Ishikawa (cell line): ENCODE measurements at regions not wholly inside any gene's neighbourhood (a gene's known extent, or its start where the extent isn't known, plus 50 kb on each side); places are given as distances from the start of the nearest gene placed in this dataset.

Experiments used
- CEBPB ChIP-seq: IDR thresholded peaks from 2 replicates; pipeline ENCODE4 v1.6.1; 2012
- CREB1 ChIP-seq: IDR thresholded peaks from 2 replicates; pipeline ENCODE4 v1.6.1; 2012; ENCODE audit warnings: low read depth
- EGR1 ChIP-seq: IDR thresholded peaks from 2 replicates; pipeline ENCODE4 v1.6.1; 2012
- EP300 ChIP-seq: IDR thresholded peaks from 2 replicates; pipeline ENCODE4 v1.6.1; 2012; ENCODE audit warnings: borderline replicate concordance
- FOXM1 ChIP-seq: IDR thresholded peaks from 2 replicates; pipeline ENCODE4 v1.6.1; 2012; ENCODE audit warnings: low read depth, borderline replicate concordance
- NFIC ChIP-seq: IDR thresholded peaks from 2 replicates; pipeline ENCODE4 v1.6.1; 2012
- RAD21 ChIP-seq: IDR thresholded peaks from 2 replicates; pipeline ENCODE4 v1.6.1; 2012; ENCODE audit warnings: low read depth
- TAF1 ChIP-seq: IDR thresholded peaks from 2 replicates; pipeline ENCODE4 v1.6.1; 2012; ENCODE audit warnings: low read depth, mild to moderate bottlenecking
- TCF12 ChIP-seq: IDR thresholded peaks from 2 replicates; pipeline ENCODE4 v1.6.1; 2012; ENCODE audit warnings: low read depth
- TEAD4 ChIP-seq: IDR thresholded peaks from 2 replicates; pipeline ENCODE4 v1.6.1; 2012
- YY1 ChIP-seq: IDR thresholded peaks from 2 replicates; pipeline ENCODE4 v1.6.1; 2012; ENCODE audit warnings: low read depth
- ZBTB7A ChIP-seq: IDR thresholded peaks from 2 replicates; pipeline ENCODE4 v1.6.1; 2012; ENCODE audit warnings: low read depth
- TF ChIP-seq, protein P1 (sequence below): IDR thresholded peaks from 2 replicates; pipeline ENCODE4 v1.6.1; 2012
- TF ChIP-seq, protein P2 (sequence below): IDR thresholded peaks from 2 replicates; pipeline ENCODE4 v1.6.1; 2012; ENCODE audit warnings: low read depth, mild to moderate bottlenecking
- TF ChIP-seq, protein P3 (sequence below): IDR thresholded peaks from 2 replicates; pipeline ENCODE4 v1.6.1; 2012

DNA sequence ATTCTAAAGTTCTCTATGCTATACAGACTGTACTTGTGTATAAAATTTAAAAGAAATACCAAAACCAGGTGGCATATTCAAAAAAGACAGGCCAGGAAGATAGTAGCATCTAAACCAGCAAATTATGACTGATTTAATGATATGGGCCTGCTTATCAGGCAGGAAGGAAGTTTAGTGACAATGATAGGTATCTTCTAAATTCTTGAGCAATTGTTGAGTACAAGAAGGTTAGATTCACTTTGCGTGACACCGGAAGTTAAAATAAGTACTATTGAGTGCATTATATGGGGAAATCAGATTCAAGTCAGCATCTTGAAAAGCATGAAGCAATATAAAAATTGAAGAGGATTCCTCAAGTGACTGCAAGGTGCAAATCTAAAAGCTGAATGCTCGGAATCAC lies 186.8 kb upstream of the RGS18 start:
- TF ChIP-seq TAF1, result no peak
- TF ChIP-seq TCF12, result no peak
- TF ChIP-seq EGR1, result no peak
- TF ChIP-seq TEAD4, result no peak
- TF ChIP-seq, protein P1, sequence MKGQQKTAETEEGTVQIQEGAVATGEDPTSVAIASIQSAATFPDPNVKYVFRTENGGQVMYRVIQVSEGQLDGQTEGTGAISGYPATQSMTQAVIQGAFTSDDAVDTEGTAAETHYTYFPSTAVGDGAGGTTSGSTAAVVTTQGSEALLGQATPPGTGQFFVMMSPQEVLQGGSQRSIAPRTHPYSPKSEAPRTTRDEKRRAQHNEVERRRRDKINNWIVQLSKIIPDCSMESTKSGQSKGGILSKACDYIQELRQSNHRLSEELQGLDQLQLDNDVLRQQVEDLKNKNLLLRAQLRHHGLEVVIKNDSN, result no peak
- TF ChIP-seq CEBPB, result no peak
- TF ChIP-seq, protein P2, sequence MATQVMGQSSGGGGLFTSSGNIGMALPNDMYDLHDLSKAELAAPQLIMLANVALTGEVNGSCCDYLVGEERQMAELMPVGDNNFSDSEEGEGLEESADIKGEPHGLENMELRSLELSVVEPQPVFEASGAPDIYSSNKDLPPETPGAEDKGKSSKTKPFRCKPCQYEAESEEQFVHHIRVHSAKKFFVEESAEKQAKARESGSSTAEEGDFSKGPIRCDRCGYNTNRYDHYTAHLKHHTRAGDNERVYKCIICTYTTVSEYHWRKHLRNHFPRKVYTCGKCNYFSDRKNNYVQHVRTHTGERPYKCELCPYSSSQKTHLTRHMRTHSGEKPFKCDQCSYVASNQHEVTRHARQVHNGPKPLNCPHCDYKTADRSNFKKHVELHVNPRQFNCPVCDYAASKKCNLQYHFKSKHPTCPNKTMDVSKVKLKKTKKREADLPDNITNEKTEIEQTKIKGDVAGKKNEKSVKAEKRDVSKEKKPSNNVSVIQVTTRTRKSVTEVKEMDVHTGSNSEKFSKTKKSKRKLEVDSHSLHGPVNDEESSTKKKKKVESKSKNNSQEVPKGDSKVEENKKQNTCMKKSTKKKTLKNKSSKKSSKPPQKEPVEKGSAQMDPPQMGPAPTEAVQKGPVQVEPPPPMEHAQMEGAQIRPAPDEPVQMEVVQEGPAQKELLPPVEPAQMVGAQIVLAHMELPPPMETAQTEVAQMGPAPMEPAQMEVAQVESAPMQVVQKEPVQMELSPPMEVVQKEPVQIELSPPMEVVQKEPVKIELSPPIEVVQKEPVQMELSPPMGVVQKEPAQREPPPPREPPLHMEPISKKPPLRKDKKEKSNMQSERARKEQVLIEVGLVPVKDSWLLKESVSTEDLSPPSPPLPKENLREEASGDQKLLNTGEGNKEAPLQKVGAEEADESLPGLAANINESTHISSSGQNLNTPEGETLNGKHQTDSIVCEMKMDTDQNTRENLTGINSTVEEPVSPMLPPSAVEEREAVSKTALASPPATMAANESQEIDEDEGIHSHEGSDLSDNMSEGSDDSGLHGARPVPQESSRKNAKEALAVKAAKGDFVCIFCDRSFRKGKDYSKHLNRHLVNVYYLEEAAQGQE, result no peak
- TF ChIP-seq FOXM1, result no peak
- TF ChIP-seq CREB1, result no peak
- TF ChIP-seq EP300, result no peak
- TF ChIP-seq RAD21, result no peak
- no peak for TF ChIP-seq YY1
- TF ChIP-seq ZBTB7A, result no peak

GRCh38 chr1:191974004-191974403 lies 184.3 kb upstream of the RGS18 start:
- TF ChIP-seq EGR1 (no peak), TCF12 (no peak), TEAD4 (no peak), FOXM1 (no peak), TAF1 (no peak), YY1 (no peak), NFIC (no peak), RAD21 (no peak)
- TF ChIP-seq, protein P3, sequence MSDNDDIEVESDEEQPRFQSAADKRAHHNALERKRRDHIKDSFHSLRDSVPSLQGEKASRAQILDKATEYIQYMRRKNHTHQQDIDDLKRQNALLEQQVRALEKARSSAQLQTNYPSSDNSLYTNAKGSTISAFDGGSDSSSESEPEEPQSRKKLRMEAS, result no peak

GRCh38 chr1:191977874-191978506 lies 180.3 kb upstream of the RGS18 start:
- TF ChIP-seq TAF1, result no peak
- no peak for TF ChIP-seq FOXM1

DNA sequence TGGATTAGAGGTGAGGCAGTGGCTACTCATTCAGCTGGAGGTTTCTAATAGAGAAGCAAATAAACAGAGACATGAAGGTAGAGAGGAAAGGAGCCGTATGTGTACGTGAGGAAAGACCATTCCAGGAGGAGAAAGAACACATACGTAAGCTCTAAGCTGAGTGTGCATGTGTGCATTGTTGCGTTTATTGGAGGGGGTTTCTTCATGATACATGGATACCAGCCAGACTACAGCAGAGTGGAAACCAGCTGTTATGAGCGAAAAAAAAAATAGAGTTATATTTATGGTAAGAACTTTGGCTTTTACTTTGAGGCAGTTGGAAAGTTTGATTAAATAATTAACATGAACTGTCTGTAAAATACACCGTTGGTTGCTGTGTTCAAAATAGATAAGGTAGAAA lies 173.4 kb upstream of the RGS18 start:
- TF ChIP-seq YY1, result no peak
- TF ChIP-seq, protein P3, result no peak
- no peak for TF ChIP-seq CREB1
- no peak for TF ChIP-seq RAD21
- TF ChIP-seq ZBTB7A, result no peak
- TF ChIP-seq EP300, result no peak
- TF ChIP-seq TEAD4, result no peak
- no peak for TF ChIP-seq NFIC
- no peak for TF ChIP-seq CEBPB
- TF ChIP-seq TAF1, result no peak
- no peak for TF ChIP-seq TCF12
- TF ChIP-seq, protein P2, result no peak

DNA sequence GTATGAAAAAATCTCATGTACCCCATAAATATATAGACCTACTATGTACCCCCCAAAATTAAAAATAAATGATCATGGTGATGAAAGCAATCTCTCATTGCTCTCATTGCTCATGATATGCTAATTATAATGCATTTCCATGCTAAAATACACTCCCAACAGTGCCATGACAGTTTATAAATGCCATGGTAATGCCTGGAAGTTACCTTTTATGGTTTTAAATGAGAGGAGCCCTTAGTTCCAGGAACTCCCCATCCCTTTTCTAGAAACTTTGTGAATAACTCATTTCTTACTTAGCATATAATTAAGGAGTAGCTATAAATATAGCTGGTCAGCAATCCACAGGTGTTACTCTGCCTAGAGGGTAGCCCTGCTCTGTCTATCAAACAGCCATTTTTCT lies 166.1 kb upstream of the RGS18 start:
- TF ChIP-seq ZBTB7A, result no peak
- no peak for TF ChIP-seq EGR1
- TF ChIP-seq, protein P1, result no peak
- TF ChIP-seq FOXM1, result no peak
- no peak for TF ChIP-seq TCF12
- no peak for TF ChIP-seq TEAD4
- TF ChIP-seq, protein P2, result no peak
- no peak for TF ChIP-seq CREB1
- no peak for TF ChIP-seq EP300
- TF ChIP-seq NFIC, result no peak
